ENCODE measurements at regions not wholly inside any gene's neighbourhood (a gene's known extent, or its start where the extent isn't known, plus 50 kb on each side); places are given as distances from the start of the nearest gene placed in this dataset.

DNA sequence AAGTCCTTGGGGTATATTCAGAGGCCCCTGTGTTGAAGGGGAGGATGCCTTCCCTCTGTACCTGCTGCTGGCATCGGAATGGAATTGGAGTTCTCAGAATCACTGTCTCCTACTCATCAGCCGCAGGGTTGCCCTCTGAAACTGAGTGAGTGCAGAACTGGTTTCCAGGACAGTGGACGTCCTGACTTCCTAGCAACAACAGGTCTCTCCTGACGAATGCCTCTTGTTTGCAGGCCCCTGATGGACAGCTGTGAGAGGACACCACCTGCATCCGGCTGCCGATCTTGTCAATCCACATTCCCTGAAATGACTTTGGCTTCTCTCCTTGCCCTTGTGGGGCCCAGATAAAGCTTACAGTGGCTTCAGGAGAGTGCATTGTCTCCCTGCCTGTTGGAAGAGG, 274.5 kb downstream of the NSG2 start:
- TF ChIP-seq CTCF (IDR thresholded peaks at IDR 0.05) = no peak
- no peak for TF ChIP-seq POLR2A (IDR thresholded peaks at IDR 0.05)

Measured in gastroesophageal sphincter (tissue), 3 donors.